H9 (cell line): ENCODE measurements at regions not wholly inside any gene's neighbourhood (a gene's known extent, or its start where the extent isn't known, plus 50 kb on each side); places are given as distances from the start of the nearest gene placed in this dataset.

Experiments
- DNase-seq: peaks from one replicate; pipeline ENCODE4 v3.0.0-alpha.2; 2017
- H2AFZ ChIP-seq: one replicate; pipeline ENCODE4 v1.6.1; 2013; ENCODE audit warnings: mild to moderate bottlenecking, low read length, control low read depth, moderate library complexity
- H2AK5ac ChIP-seq: 2 replicates; pipeline ENCODE4 v1.6.1; 2013; ENCODE audit warnings: low read length, control low read depth, mixed read lengths; ENCODE audit not compliant: insufficient read length
- H2BK120ac ChIP-seq: one replicate; pipeline ENCODE4 v1.6.1; 2013; ENCODE audit warnings: low read depth, mild to moderate bottlenecking, low read length, control low read depth, inconsistent platforms; ENCODE audit not compliant: poor library complexity, severe bottlenecking
- H2BK12ac ChIP-seq: 2 replicates; pipeline ENCODE4 v1.6.1; 2013; ENCODE audit warnings: low read length, control low read depth, mixed read lengths, low read depth; ENCODE audit not compliant: insufficient read length
- H2BK15ac ChIP-seq: 2 replicates; pipeline ENCODE4 v1.6.1; 2013; ENCODE audit warnings: low read depth, low read length, control low read depth
- H2BK20ac ChIP-seq: one replicate; pipeline ENCODE4 v1.6.1; 2013; ENCODE audit warnings: low read depth, mild to moderate bottlenecking, low read length, control low read depth, inconsistent platforms; ENCODE audit not compliant: poor library complexity, severe bottlenecking
- H2BK5ac ChIP-seq: 2 replicates; pipeline ENCODE4 v1.6.1; 2013; ENCODE audit warnings: low read length, control low read depth, mixed read lengths; ENCODE audit not compliant: insufficient read length
- H3K14ac ChIP-seq: 2 replicates; pipeline ENCODE4 v1.6.1; 2013; ENCODE audit warnings: low read length, control low read depth; ENCODE audit not compliant: insufficient read depth
- H3K18ac ChIP-seq: 2 replicates; pipeline ENCODE4 v1.6.1; 2013; ENCODE audit warnings: low read depth, mild to moderate bottlenecking, mixed read lengths, low read length, control low read depth; ENCODE audit not compliant: insufficient read length
- H3K23ac ChIP-seq: 2 replicates; pipeline ENCODE4 v1.6.1; 2013; ENCODE audit warnings: low read length, control low read depth, mixed read lengths, low read depth; ENCODE audit not compliant: insufficient read length
- H3K23me2 ChIP-seq: 2 replicates; pipeline ENCODE4 v1.6.1; 2013; ENCODE audit warnings: low read depth, mild to moderate bottlenecking, mixed read lengths, low read length, control low read depth; ENCODE audit not compliant: insufficient read length, poor library complexity, severe bottlenecking
- H3K27ac ChIP-seq: 2 replicates; pipeline ENCODE4 v1.5.1; 2013; ENCODE audit warnings: low read length, control low read depth, mixed read lengths, low read depth; ENCODE audit not compliant: insufficient read length
- H3K27me3 ChIP-seq: 2 replicates; pipeline ENCODE4 v1.6.1; 2013; ENCODE audit warnings: low read length, control low read depth, inconsistent platforms; ENCODE audit not compliant: insufficient read depth
- H3K4ac ChIP-seq: 2 replicates; pipeline ENCODE4 v1.6.1; 2013; ENCODE audit warnings: low read depth, mild to moderate bottlenecking, control low read depth, inconsistent platforms, low read length, moderate library complexity
- H3K4me1 ChIP-seq: 2 replicates; pipeline ENCODE4 v1.6.1; 2013; ENCODE audit warnings: low read length, control low read depth, inconsistent platforms; ENCODE audit not compliant: insufficient read depth
- H3K4me2 ChIP-seq: 2 replicates; pipeline ENCODE4 v1.6.1; 2013; ENCODE audit warnings: low read length, control low read depth, mixed read lengths; ENCODE audit not compliant: insufficient read length, insufficient read depth
- H3K56ac ChIP-seq: 2 replicates; pipeline ENCODE4 v1.6.1; 2013; ENCODE audit warnings: low read depth, mild to moderate bottlenecking, mixed read lengths, low read length, control low read depth; ENCODE audit not compliant: insufficient read length
- H3K79me1 ChIP-seq: 2 replicates; pipeline ENCODE4 v1.6.1; 2013; ENCODE audit warnings: low read depth, mild to moderate bottlenecking, moderate library complexity, low read length, control low read depth, inconsistent platforms; ENCODE audit not compliant: insufficient read depth, poor library complexity, severe bottlenecking
- H3K79me2 ChIP-seq: 2 replicates; pipeline ENCODE4 v1.6.1; 2013; ENCODE audit warnings: low read length, control low read depth, inconsistent platforms; ENCODE audit not compliant: insufficient read depth
- H3K9ac ChIP-seq: 2 replicates; pipeline ENCODE4 v1.6.1; 2013; ENCODE audit warnings: low read length, control low read depth, mixed read lengths; ENCODE audit not compliant: insufficient read length; ENCODE audit errors: extremely low read depth
- H3K9me3 ChIP-seq: one replicate; pipeline ENCODE4 v1.6.1; 2013; ENCODE audit warnings: low read depth, low read length, inconsistent platforms; ENCODE audit not compliant: control insufficient read depth
- H3T11ph ChIP-seq: one replicate; pipeline ENCODE4 v1.6.1; 2013; ENCODE audit warnings: mild to moderate bottlenecking, low read length, control low read depth, inconsistent platforms
- H4K20me1 ChIP-seq: one replicate; pipeline ENCODE4 v1.6.1; 2013; ENCODE audit not compliant: control insufficient read depth, insufficient read length, insufficient read depth
- H4K5ac ChIP-seq: 2 replicates; pipeline ENCODE4 v1.6.1; 2013; ENCODE audit warnings: low read depth, mild to moderate bottlenecking, mixed read lengths, low read length, control low read depth; ENCODE audit not compliant: insufficient read length
- H4K8ac ChIP-seq: replicated peaks from 2 replicates; pipeline ENCODE4 v1.6.1; 2013; ENCODE audit warnings: low read length, control low read depth, mixed read lengths, low read depth; ENCODE audit not compliant: insufficient read length
- H4K91ac ChIP-seq: 2 replicates; pipeline ENCODE4 v1.6.1; 2013; ENCODE audit warnings: low read depth, mild to moderate bottlenecking, moderate library complexity, mixed read lengths, low read length, control low read depth; ENCODE audit not compliant: insufficient read length
- H3K27ac Mint-ChIP-seq, 3 experiments: 2 replicates in 2 of 3; 3 replicates in 1 of 3; pipeline ENCODE4 v1.8.0; 2020 to 2021; ENCODE audit warnings: mixed read lengths in 3 of 3, mild to moderate bottlenecking in 1 of 3, moderate library complexity in 1 of 3
- H3K27me3 Mint-ChIP-seq: 2 replicates; pipeline ENCODE4 v1.8.0; 2021; ENCODE audit warnings: low read depth, mild to moderate bottlenecking, moderate library complexity, mixed read lengths
- H3K36me3 Mint-ChIP-seq, 3 experiments: 2 replicates in 2 of 3; 3 replicates in 1 of 3; pipeline ENCODE4 v1.8.0; 2020 to 2021; ENCODE audit warnings: low read depth in 3 of 3, mixed read lengths in 3 of 3; ENCODE audit not compliant: insufficient read depth in 1 of 3
- H3K4me1 Mint-ChIP-seq, 2 experiments: 2 replicates each; pipeline ENCODE4 v1.8.0; 2020; ENCODE audit warnings: mixed read lengths in 2 of 2
- H3K4me3 Mint-ChIP-seq, 2 experiments: 2 replicates in 1 of 2; 3 replicates in 1 of 2; pipeline ENCODE4 v1.8.0; 2020 to 2021; ENCODE audit warnings: mild to moderate bottlenecking in 2 of 2, mixed read lengths in 2 of 2, moderate library complexity in 1 of 2
- H3K9me3 Mint-ChIP-seq, 2 experiments: 2 replicates in 1 of 2; 3 replicates in 1 of 2; pipeline ENCODE4 v1.8.0; 2020; ENCODE audit warnings: mild to moderate bottlenecking in 2 of 2, mixed read lengths in 2 of 2, moderate library complexity in 1 of 2
- CTCF ChIP-seq: fragments of 200-600 bp; sonication (generic); conservative IDR thresholded peaks from 3 replicates; pipeline ENCODE4 v1.8.0; 2021; ENCODE audit warnings: antibody characterized with exemption, mild to moderate bottlenecking
- WGBS: extraction: QIAGEN DNeasy Blood & Tissue Kit; methylation state at CpG from one replicate; pipeline ENCODE4 v1.1.7; 2013; ENCODE audit warnings: missing lambda C conversion rate, low lambda C conversion rate, mixed read lengths; ENCODE audit not compliant: insufficient read length; ENCODE audit errors: extremely low coverage; 5-methylcytosine and 5-hydroxymethylcytosine counted together

- Histone ChIP-seq H3K9ac (no peak overlapping the region), H3K23ac (no peak overlapping the region), H3K56ac (no peak overlapping the region), H3K27ac (no peak overlapping the region), H4K8ac (no peak overlapping the region), H3K23me2 (no peaks in the 10 kb centered on the region), H3K4ac (no peak overlapping the region), H3T11ph (no peak overlapping the region), H4K20me1 (no peaks in the 10 kb centered on the region), H2AK5ac (no peak overlapping the region), H2BK20ac (no peak overlapping the region), H3K9me3 (no peaks in the 10 kb centered on the region), H3K79me1 (no peaks in the 10 kb centered on the region), H3K4me2 (no peak overlapping the region), H3K79me2 (no peaks in the 10 kb centered on the region), H3K4me1 (no peaks in the 10 kb centered on the region), H2BK120ac (no peak overlapping the region), H2BK15ac (no peak overlapping the region), H2BK12ac (no peak overlapping the region), H3K18ac (no peak overlapping the region), H4K5ac (no peak overlapping the region), H3K27me3 (no peaks in the 10 kb centered on the region), H2BK5ac (no peak overlapping the region), H2AFZ (no peak overlapping the region), H4K91ac (no peak overlapping the region), H3K14ac (no peak overlapping the region)
- no peak for DNase-seq
- no peak overlapping the region for H3K27ac Mint-ChIP-seq
- no peak for TF ChIP-seq CTCF
- H3K36me3 Mint-ChIP-seq: no peaks in the 10 kb centered on the region
- H3K4me1 Mint-ChIP-seq: peaks cover 6% of the 10 kb centered on the region in 2 experiments
- no peak overlapping the region for H3K4me3 Mint-ChIP-seq
- no CpG with 5 or more reads among the region's 4 CpGs for WGBS
- no peaks in the 10 kb centered on the region for H3K9me3 Mint-ChIP-seq
- no peaks in the 10 kb centered on the region for H3K27me3 Mint-ChIP-seq
Measured at GRCh38 chr13:83738407-83738806, 143.9 kb downstream of the SLITRK1 start.
